HG03045 (cell line): ENCODE measurements at regions not wholly inside any gene's neighbourhood (a gene's known extent, or its start where the extent isn't known, plus 50 kb on each side); places are given as distances from the start of the nearest gene placed in this dataset.
"Not testable (repeated sequence)": the region's sequence is repeated elsewhere in the genome, so short reads cannot be mapped to it uniquely, and the experiment has no call there.

Experiments used
- ATAC-seq: cut with Tn5 transposase; IDR thresholded peaks from one replicate; pipeline ENCODE4 v1.9.1; 2021; ENCODE audit warnings: mild to moderate bottlenecking, moderate library complexity; ENCODE audit not compliant: unreplicated experiment

- ATAC-seq, result not testable (repeated sequence)
Observed at GRCh38 chrX:134045372-134045771, 60.0 kb upstream of the GPC3 start.

DNA sequence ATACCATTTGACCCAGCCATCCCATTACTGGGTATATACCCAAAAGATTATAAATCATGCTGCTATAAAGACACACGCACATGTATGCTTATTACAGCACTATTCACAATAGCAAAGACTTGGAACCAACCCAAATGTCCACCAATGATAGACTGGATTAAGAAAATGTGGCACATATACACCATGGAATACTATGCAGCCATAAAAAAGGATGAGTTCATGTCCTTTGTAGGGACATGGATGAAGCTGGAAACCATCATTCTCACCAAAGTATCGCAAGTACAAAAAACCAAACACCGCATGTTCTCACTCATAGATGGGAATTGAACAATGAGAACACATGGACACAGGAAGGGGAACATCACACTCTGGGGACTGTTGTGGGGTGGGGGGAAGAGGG lies 81.7 kb upstream of the GPC3 start:
- not testable (repeated sequence) for ATAC-seq

- not testable (repeated sequence) for ATAC-seq
Observed at GRCh38 chrX:134071899-134072298, 86.5 kb upstream of the GPC3 start.

DNA sequence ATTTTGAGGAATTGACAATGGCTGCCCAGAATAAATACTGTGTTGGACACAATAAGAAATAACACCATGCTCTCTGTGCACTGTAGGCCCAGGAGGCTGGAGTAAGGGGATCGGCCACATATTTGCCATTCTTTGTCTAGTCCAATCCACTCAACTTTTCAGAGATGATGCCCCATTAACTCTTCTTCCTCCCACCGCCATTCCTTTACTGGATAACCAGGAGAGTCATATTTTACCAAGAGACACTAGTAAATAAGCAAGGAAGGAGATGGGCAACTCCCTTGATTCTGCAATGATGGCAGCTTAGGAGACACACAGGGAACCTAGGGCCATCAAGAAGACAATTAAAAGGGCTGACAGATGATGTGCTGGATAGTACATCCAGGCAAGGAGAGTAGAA lies 87.9 kb upstream of the GPC3 start:
- ATAC-seq, result no peak

DNA sequence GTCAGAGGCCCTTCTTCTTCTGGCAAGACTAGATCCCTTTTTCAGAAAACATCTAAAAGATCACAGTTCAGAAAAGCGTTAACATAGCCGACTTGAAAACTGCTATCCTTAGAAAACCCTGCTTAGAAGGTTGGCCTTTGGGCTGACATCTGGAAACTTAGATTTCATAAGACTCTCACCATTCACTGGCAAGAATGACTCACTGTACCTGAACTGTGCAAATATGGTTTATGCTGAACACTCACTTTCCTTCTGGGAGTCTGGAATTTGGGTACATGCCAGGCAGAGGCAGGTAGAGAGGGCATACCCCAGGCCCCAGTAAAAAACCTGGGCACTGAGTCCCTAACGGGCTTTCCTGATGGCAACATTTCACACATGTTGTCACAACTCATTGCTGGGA lies 88.8 kb upstream of the GPC3 start:
- ATAC-seq, result no peak

- no peak for ATAC-seq
Observed at GRCh38 chrX:134075894-134076718, 90.7 kb upstream of the GPC3 start.

DNA sequence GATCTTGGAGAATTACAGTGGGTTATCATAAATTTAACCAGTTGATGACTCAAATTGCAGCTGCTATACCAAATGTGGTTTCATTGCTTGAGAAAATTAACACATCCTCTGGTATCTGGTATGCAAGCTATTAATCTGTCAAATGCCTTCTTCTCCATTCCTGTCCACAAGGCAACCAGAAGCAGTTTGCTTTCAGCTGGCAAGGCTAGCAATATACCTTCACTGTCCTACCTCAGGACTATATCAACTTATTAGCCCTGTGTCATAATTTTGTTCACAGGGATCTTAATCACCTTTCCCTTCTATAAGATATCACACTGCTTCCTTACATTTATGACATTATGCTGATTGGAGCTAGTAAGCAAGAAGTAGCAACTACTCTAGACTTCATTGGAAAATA lies 110.0 kb upstream of the GPC3 start:
- ATAC-seq, result no peak

DNA sequence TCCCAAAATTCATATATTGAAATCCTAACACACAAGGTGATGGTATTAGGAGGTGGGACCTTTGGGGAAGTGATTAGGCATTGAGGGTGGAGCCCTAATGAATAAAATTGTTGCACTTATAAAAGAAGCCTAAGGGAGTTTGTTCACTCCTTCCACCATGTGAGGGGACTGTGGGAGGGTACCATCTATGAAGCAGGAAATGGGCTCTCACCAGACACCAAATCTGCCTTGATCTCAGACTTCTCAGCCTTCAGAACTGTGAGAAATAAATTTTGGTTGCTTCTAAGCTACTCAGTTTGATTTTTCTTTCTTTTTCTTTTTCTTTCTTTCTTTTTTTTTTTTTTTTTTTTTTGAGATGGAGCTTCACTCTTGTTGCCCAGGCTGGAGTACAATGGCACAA lies 116.2 kb upstream of the GPC3 start:
- ATAC-seq, result no peak

DNA sequence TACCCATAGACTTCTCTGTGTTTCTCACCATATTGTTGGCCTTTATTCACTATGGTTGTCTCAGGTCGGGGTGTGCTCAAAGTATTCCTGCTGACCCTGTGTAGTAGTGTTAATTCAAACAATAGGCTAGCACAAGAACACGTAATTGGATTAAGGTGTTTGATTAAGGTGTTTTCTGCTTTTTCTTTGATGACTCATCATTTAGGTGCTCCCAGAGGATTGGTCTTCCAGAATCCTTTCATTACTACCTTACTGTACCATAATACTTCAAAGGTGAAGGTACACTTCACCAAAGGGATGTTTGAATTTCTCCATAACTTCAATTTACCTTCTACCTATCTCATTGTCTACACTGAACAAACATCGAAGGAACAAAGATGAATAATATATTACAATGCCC lies 121.7 kb upstream of the CCDC160 start:
- no peak for ATAC-seq

- no peak for ATAC-seq
Observed at GRCh38 chrX:134137341-134137740, 99.6 kb upstream of the CCDC160 start.

DNA sequence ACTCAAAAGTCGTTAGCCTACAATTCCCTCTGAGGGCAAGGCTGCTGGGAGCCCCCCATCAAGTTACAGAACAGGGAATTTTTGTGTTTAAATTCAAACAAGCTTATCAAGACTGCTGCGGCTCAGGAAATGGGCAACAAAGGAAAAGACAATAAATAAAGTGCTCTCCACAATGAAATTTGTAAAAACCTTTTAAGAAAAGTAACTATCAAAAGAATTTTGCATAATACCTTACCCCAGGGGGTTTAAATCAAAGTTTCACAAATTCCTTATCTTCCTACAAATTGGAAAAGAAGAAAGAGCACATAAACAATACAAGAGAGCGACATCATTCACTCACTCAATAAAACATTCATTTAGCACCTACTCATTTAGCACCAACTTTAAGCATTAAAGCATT lies 97.9 kb upstream of the CCDC160 start:
- ATAC-seq, result no peak

DNA sequence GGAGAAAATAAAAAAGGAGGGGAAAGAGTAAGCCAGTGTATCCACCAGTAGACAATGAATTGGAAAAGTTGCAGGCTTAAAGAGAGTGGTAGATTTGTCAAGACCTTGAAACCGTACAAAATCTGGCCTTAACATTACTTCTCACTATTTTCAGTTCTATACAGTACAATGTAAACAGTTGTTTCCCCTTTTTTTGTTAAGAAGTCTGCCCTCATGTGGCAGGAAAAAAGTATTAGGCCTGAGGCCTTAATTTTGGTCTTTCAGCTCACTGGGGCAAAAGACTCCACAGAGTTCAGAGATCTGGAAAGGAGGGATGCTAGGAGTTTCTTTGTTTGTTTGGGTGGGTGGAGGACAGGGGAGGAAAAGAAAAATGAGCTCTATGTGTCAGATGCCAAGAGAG lies 92.8 kb upstream of the CCDC160 start:
- no peak for ATAC-seq

DNA sequence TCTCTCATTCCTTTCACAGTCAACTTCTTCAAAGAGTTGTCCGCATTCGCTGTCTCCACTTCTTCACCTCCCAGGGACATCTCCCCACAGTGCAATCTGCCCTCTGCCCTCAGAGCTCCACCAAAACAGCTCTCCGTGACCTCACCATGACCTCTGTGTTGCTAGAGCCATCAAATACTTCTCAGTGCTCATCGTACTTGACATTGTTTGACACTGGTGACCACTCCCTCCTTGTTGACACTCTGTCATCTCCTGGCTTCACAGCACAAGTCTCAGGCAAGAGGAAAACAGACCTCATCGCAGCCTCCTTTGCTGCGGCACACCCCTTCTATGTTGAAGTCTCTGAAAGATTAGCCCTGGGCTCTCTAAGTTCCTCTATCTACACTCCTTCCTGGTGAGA lies 90.5 kb upstream of the CCDC160 start:
- no peak for ATAC-seq

- no peak for ATAC-seq
Observed at GRCh38 chrX:134148172-134148692, 88.8 kb upstream of the CCDC160 start.

GRCh38 chrX:134158821-134159512 lies 78.0 kb upstream of the CCDC160 start:
- ATAC-seq, result no peak

GRCh38 chrX:134161162-134161561 lies 75.8 kb upstream of the CCDC160 start:
- ATAC-seq, result no peak

DNA sequence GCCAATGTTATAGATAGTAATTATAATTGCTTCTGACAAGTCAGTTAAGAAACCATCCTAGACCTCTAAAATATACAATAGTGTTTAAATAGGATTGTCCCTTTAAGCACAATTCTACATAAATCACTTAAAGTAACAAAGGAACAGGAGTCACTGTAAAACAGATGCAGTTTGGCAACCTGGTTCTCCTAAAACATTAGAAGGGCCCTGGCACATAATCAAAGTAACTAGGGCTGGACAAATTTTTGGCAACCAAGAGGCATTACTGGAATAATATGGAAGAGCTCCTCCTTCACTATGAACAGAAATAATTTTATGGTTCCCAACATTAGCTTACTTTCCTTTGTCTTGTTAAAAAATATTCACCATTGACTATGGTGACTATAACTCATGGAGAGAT lies 75.0 kb upstream of the CCDC160 start:
- no peak for ATAC-seq

DNA sequence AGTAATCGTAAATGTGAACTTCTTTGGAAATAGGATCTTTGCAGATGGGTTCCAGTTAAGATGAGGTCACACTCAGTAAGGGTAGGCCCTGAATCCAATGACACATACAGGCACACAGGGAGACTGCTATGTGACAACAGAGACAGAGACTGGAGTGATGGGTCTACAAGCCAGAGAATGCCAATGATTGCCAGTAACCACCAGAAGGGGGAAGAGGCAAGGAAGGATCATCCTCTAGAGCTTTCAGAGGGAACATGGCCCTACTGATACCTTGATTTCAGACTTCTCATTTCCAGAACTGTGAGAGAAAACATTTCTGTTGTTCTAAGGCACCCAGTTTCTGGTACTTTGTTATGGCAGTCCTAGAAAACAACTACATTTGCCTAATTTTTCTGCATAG lies 73.1 kb upstream of the CCDC160 start:
- no peak for ATAC-seq

GRCh38 chrX:134167591-134168203 lies 69.3 kb upstream of the CCDC160 start:
- no peak for ATAC-seq

DNA sequence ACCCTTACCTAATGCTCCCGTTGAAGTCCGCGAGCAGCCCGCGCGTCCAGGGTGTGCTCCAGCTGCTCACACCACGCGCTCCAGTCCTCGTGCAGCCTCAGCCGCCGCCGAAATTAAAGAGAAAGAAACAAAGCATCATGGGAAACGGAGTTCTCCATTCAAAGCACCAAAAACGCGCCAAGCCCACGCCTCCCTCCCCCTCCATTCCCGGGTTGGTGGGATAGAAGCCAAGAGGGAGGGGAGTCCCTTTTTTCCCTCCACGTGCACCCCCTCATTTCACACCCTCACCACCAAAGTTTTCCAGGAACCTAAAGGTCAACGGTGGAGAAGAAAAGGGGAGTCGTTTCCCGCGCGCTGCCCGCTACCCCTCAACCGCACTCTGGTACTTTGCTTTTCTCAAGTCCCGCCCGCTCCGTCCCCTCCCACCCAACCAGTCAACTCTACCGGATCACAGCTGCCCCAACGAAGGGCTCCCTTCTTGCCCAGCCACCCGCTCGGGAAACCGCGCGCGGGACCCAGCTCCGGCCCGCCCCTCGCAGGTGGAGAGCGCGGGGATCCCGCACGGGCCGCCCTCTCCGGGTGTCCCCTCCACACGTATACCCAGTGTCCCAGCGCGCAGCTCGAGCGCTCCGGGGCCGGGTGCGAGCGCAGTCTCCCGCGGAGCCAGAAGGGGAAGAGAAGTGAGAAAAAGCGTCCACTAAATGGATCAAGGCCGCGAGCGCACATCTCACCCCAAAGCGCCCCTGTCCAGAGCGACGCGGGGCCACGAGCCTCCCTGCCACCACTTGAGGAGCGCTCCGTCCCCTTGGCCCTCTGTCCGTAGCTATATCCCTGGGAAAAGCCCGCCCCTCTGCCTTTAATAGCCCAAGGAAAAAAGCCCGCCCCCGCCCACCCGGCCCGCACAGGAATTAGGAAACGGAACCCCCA lies 65.1 kb upstream of the CCDC160 start:
- no peak for ATAC-seq
